Psoas muscle (tissue), 7 donors: ENCODE measurements at regions not wholly inside any gene's neighbourhood (a gene's known extent, or its start where the extent isn't known, plus 50 kb on each side); places are given as distances from the start of the nearest gene placed in this dataset.
"Not testable (repeated sequence)": the region's sequence is repeated elsewhere in the genome, so short reads cannot be mapped to it uniquely, and the experiment has no call there.

Experiments
- ATAC-seq, 4 donors: fragments of 200-7000 bp; cut with Tn5 transposase; one replicate each; pipeline ENCODE4 v1.9.1; 2020; ENCODE audit warnings: moderate library complexity in 3 of 4, mild to moderate bottlenecking in 2 of 4
- DNase-seq, 2 donors: peaks; one replicate each; pipeline ENCODE4 v3.0.0-alpha.2; 2020
- H3K27ac ChIP-seq: fragments of 200-600 bp; one replicate; pipeline ENCODE4 v1.8.0; 2022
- H3K27me3 ChIP-seq, 3 donors: fragments of 200-600 bp in 1 of 3; one replicate each; pipeline versions ENCODE4 v1.6.1 to v1.8.0; 2013 to 2022; ENCODE audit warnings: low read length in 2 of 3, mild to moderate bottlenecking in 2 of 3, moderate library complexity in 1 of 3; ENCODE audit not compliant: insufficient read depth in 3 of 3
- H3K36me3 ChIP-seq, 2 donors: fragments of 200-600 bp in 1 of 2; one replicate each; pipeline versions ENCODE4 v1.6.1 to v1.8.0; 2013 to 2022; ENCODE audit warnings: low read depth in 1 of 2, mild to moderate bottlenecking in 1 of 2, moderate library complexity in 1 of 2; ENCODE audit not compliant: insufficient read depth in 1 of 2
- H3K4me1 ChIP-seq: fragments of 200-600 bp; one replicate; pipeline ENCODE4 v1.8.0; 2022
- H3K4me3 ChIP-seq: fragments of 200-600 bp; one replicate; pipeline ENCODE4 v1.8.0; 2022; ENCODE audit warnings: mild to moderate bottlenecking
- H3K9me3 ChIP-seq: fragments of 200-600 bp; one replicate; pipeline ENCODE4 v1.8.0; 2022
- CTCF ChIP-seq: fragments of 200-600 bp; IDR thresholded peaks from one replicate; pipeline ENCODE4 v1.8.0; 2022; ENCODE audit warnings: antibody characterized with exemption
- WGBS, 3 donors: extraction: QIAGEN DNeasy Blood & Tissue Kit; methylation state at CpG; one replicate each; pipeline versions ENCODE4 v1.1.6 to v1.1.7; 2013; 5-methylcytosine and 5-hydroxymethylcytosine counted together
- intact Hi-C, 2 donors: fragments of 100-400 bp; cut with DNase I; formaldehyde crosslinking; loops; one replicate each; pipeline versions ENCODE4 v1.11.0 to v1.14.2; 2022
- donor health status: healthy with polysubstance abuse.
- donor health status: DM: no; HTN: no; CAD: no; lungs with moderate emphysema.
- donor health status: Bipolar disorder and iron deficiency.
- donor health status: healthy.
- donor health status: DM: yes; HTN: yes; CAD: no.
- donor health status: DM: no; HTN: no; CAD: no.
- donor health status: DM: yes; HTN: yes; CAD: no.

- no peak for ATAC-seq
- Histone ChIP-seq H3K4me1 (no peaks in the 10 kb centered on the region), H3K27ac (no peak overlapping the region), H3K36me3 (no peaks in the 10 kb centered on the region), H3K27me3 (no peaks in the 10 kb centered on the region), H3K9me3 (no peaks in the 10 kb centered on the region), H3K4me3 (no peak overlapping the region)
- no peak for TF ChIP-seq CTCF
- WGBS, 3 donors = 52 to 70% (median 54%) methylated on average over 4 of the region's 4 CpGs
- DNase-seq = no peak
- intact Hi-C loops = no loop called here
These were observed 441.0 kb upstream of the ERCC4 start for GRCh38 chr16:13478991-13479390.

- no peak for DNase-seq
- no peaks in the 10 kb centered on the region for H3K4me1 ChIP-seq
- no peak for ATAC-seq
- no peaks in the 10 kb centered on the region for H3K36me3 ChIP-seq
- H3K27ac ChIP-seq = no peak overlapping the region
- H3K4me3 ChIP-seq = no peak overlapping the region
- no peaks in the 10 kb centered on the region for H3K9me3 ChIP-seq
- WGBS, 3 donors = 86 to 88% (median 88%) methylated on average over 7 of the region's 7 CpGs
- no peaks in the 10 kb centered on the region for H3K27me3 ChIP-seq
- intact Hi-C loops = no loop called here
- TF ChIP-seq CTCF = no peak
These were observed 440.4 kb upstream of the ERCC4 start for GRCh38 chr16:13479549-13479948.

- H3K36me3 ChIP-seq = no peaks in the 10 kb centered on the region
- DNase-seq (no peak), ATAC-seq (no peak)
- H3K9me3 ChIP-seq = no peaks in the 10 kb centered on the region
- intact Hi-C loops = no loop called here
- WGBS, 3 donors = 73 to 83% (median 81%) methylated on average over 4 of the region's 4 CpGs
- H3K27me3 ChIP-seq = no peaks in the 10 kb centered on the region
- H3K4me1 ChIP-seq = no peaks in the 10 kb centered on the region
- no peak overlapping the region for H3K27ac ChIP-seq
- TF ChIP-seq CTCF = no peak
- H3K4me3 ChIP-seq = no peak overlapping the region
These were observed 439.2 kb upstream of the ERCC4 start for GRCh38 chr16:13480801-13481200.

- DNase-seq = no peak
- no peaks in the 10 kb centered on the region for H3K9me3 ChIP-seq
- no peaks in the 10 kb centered on the region for H3K4me1 ChIP-seq
- H3K36me3 ChIP-seq = no peaks in the 10 kb centered on the region
- intact Hi-C loops = no loop called here
- no peak for ATAC-seq
- no peak overlapping the region for H3K27ac ChIP-seq
- no peaks in the 10 kb centered on the region for H3K27me3 ChIP-seq
- WGBS, 3 donors = 68 to 78% (median 70%) methylated on average over 3 of the region's 3 CpGs
- TF ChIP-seq CTCF = no peak
- no peak overlapping the region for H3K4me3 ChIP-seq
These were observed 436.8 kb upstream of the ERCC4 start for GRCh38 chr16:13483121-13483520.

GRCh38 chr16:13489416-13489815, 430.5 kb upstream of the ERCC4 start:
- H3K9me3 ChIP-seq, H3K27ac ChIP-seq, H3K36me3 ChIP-seq, ATAC-seq, H3K4me1 ChIP-seq, H3K4me3 ChIP-seq, H3K27me3 ChIP-seq, intact Hi-C loops, DNase-seq: not testable (repeated sequence)
- WGBS, 3 donors = 75 to 84% (median 80%) methylated on average over 3 of the region's 3 CpGs
